Colonic mucosa (tissue), 4 donors: ENCODE measurements at regions not wholly inside any gene's neighbourhood (a gene's known extent, or its start where the extent isn't known, plus 50 kb on each side); places are given as distances from the start of the nearest gene placed in this dataset.

ENCODE experiments used
- DNase-seq: peaks from one replicate; pipeline ENCODE4 v3.0.0-alpha.2; 2020
- H3K27ac ChIP-seq: fragments of 200-600 bp; one replicate; pipeline ENCODE4 v1.8.0; 2021
- H3K27me3 ChIP-seq: fragments of 200-600 bp; one replicate; pipeline ENCODE4 v1.8.0; 2021
- H3K36me3 ChIP-seq: fragments of 200-600 bp; one replicate; pipeline ENCODE4 v1.8.0; 2021
- H3K4me1 ChIP-seq: fragments of 200-600 bp; one replicate; pipeline ENCODE4 v1.8.0; 2021; ENCODE audit warnings: mild to moderate bottlenecking
- H3K4me3 ChIP-seq: fragments of 200-600 bp; one replicate; pipeline ENCODE4 v1.8.0; 2021
- H3K9ac ChIP-seq, 2 donors: one replicate each; pipeline ENCODE4 v1.7.0; 2013; ENCODE audit warnings: control low read depth in 2 of 2, low read depth in 2 of 2, low read length in 2 of 2
- H3K9me3 ChIP-seq: fragments of 200-600 bp; one replicate; pipeline ENCODE4 v1.8.0; 2021
- intact Hi-C: fragments of 100-400 bp; cut with DNase I; formaldehyde crosslinking; loops from one replicate; pipeline ENCODE4 v1.14.1; 2022
- TF ChIP-seq, protein P1 (sequence below): fragments of 200-600 bp; IDR thresholded peaks from one replicate; pipeline ENCODE4 v1.8.0; 2022; ENCODE audit warnings: antibody characterized with exemption, mild to moderate bottlenecking
- donor health status: healthy.
- donor health status: DM: no; HTN: no; CAD: no.
- donor health status: DM: no; HTN: no; CAD: no.

DNA sequence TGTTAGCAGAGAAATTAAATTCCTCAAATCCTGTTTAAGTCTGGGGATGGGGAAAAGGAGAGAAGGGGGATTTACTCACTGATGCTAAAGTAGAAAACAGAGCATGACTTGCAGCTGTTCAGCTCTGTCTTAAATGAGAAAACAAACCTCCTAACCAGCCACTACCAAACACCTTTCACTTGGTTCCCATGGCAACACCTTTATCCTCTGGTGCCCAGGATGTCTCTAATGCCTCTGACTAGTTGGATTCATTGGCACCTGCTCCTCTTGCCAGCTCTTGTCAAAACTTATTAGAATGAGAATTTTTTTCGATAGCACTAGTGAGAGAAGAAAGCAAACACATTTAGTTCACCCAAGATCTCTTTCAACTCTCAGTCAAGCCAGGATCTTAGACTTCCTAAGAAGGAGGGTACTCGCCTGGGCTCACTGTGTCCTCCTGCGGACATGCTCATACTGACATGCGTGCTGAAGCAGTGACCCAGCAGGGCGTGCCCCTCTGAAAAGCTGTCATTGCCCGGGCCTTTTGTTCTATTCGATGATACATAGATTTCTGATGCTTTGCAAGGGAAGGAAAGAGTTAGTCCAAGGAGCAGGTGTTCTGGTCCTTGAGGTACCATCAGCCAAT, 656.0 kb upstream of the CELF4 start:
- Histone ChIP-seq H3K4me3 (no peak overlapping the region), H3K36me3 (no peaks in the 10 kb centered on the region), H3K27ac (no peak overlapping the region), H3K27me3 (no peaks in the 10 kb centered on the region), H3K9me3 (no peaks in the 10 kb centered on the region), H3K4me1 (no peaks in the 10 kb centered on the region), H3K9ac (no peak overlapping the region)
- TF ChIP-seq, protein P1, sequence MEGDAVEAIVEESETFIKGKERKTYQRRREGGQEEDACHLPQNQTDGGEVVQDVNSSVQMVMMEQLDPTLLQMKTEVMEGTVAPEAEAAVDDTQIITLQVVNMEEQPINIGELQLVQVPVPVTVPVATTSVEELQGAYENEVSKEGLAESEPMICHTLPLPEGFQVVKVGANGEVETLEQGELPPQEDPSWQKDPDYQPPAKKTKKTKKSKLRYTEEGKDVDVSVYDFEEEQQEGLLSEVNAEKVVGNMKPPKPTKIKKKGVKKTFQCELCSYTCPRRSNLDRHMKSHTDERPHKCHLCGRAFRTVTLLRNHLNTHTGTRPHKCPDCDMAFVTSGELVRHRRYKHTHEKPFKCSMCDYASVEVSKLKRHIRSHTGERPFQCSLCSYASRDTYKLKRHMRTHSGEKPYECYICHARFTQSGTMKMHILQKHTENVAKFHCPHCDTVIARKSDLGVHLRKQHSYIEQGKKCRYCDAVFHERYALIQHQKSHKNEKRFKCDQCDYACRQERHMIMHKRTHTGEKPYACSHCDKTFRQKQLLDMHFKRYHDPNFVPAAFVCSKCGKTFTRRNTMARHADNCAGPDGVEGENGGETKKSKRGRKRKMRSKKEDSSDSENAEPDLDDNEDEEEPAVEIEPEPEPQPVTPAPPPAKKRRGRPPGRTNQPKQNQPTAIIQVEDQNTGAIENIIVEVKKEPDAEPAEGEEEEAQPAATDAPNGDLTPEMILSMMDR: no peak
- intact Hi-C loops: no loop called here
- DNase-seq: no peak

DNA sequence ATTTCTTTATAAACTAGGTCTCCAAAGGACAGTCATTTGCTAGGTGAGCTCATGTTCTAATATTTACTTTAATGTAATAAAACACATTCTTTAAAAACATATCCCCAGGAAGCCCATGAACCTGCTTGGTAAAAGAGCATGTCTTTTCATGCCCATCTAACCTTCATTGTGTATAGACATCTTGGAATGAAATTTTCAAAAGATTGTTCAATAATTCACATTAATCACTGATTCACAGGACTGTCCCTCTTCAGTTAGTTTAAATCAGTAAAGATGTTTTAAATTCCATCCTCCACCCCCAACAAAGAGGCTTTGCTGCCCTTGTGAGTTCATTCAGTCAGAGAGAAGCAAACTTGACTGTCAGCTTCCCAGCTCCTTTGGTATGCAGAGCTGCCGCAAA, 633.4 kb upstream of the CELF4 start:
- intact Hi-C loops: no loop called here
- H3K27me3 ChIP-seq: no peaks in the 10 kb centered on the region
- H3K4me1 ChIP-seq: no peaks in the 10 kb centered on the region
- no peak for DNase-seq
- no peaks in the 10 kb centered on the region for H3K9me3 ChIP-seq
- H3K9ac ChIP-seq: no peak overlapping the region
- no peak overlapping the region for H3K27ac ChIP-seq
- no peak overlapping the region for H3K4me3 ChIP-seq
- no peaks in the 10 kb centered on the region for H3K36me3 ChIP-seq
- TF ChIP-seq, protein P1: no peak

DNA sequence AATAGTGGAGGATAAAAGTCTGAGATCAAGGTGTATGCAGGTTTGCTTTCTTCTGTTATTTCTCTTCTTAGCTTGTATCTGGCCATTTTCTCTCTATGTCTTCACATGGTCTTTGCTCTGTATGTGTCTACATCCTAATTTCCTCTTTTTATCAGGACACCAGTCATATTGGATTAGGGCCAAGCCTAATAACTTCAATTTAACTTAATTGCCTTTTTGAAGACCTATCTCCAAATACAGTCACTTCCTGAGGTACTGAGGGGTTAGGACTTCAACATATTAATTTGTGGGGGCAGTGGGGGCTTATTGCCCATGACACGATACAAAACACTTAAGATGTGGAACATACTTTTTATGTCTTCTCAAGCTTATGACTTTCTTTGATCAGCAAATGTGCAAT, 632.9 kb upstream of the CELF4 start:
- no peak for DNase-seq
- Histone ChIP-seq H3K36me3 (no peaks in the 10 kb centered on the region), H3K4me1 (no peaks in the 10 kb centered on the region), H3K27me3 (no peaks in the 10 kb centered on the region), H3K9me3 (no peaks in the 10 kb centered on the region), H3K27ac (no peak overlapping the region), H3K4me3 (no peak overlapping the region), H3K9ac (no peak overlapping the region)
- TF ChIP-seq, protein P1: no peak
- intact Hi-C loops: no loop called here

DNA sequence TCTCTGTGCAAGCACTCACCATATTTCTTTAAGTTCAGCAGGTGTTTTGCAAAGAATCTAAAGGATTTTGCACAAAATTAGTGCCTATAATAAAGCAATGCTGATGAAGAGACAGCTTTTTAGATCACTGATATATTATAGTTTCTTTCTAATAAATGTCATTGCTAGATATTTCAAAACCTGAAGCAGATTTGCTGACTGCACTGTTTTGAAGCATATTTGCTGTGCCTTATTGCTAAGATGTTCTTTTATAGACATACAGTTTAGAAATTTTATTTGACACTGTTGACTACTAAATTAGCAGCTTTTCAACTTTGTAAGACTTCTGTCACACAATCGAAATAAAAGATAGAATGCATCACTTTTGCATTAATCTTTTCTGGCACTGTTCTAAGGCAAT, 620.9 kb upstream of the CELF4 start:
- no peak overlapping the region for H3K4me3 ChIP-seq
- H3K4me1 ChIP-seq: no peaks in the 10 kb centered on the region
- H3K9me3 ChIP-seq: no peaks in the 10 kb centered on the region
- no peak overlapping the region for H3K9ac ChIP-seq
- intact Hi-C loops: no loop called here
- TF ChIP-seq, protein P1: no peak
- no peaks in the 10 kb centered on the region for H3K27me3 ChIP-seq
- DNase-seq: no peak
- H3K36me3 ChIP-seq: no peaks in the 10 kb centered on the region
- no peak overlapping the region for H3K27ac ChIP-seq

DNA sequence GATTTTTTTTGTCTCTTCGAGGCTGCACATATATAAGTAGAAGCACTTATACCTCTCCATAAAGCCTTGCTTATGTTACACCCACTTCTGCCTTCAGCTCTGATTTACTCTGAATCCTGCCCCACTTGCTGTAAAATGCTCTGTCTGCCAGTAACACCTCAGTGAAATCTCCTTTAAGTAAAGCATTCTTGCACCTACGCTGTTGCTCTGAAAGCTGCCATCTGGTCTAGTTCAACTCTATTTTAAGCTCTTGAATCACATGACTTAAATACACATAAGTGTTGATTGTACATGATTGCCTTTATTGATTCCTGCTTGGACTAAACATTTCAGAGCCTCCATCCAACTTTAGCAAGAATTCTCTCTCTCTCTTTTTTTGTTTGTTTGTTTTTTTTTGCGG, 609.0 kb upstream of the CELF4 start:
- H3K27ac ChIP-seq: no peak overlapping the region
- H3K4me1 ChIP-seq: no peaks in the 10 kb centered on the region
- H3K9me3 ChIP-seq: no peaks in the 10 kb centered on the region
- DNase-seq: no peak
- H3K36me3 ChIP-seq: no peaks in the 10 kb centered on the region
- H3K27me3 ChIP-seq: no peaks in the 10 kb centered on the region
- intact Hi-C loops: no loop called here
- TF ChIP-seq, protein P1: no peak
- H3K9ac ChIP-seq: no peak overlapping the region
- no peak overlapping the region for H3K4me3 ChIP-seq
